GM19025 (cell line): ENCODE measurements at regions not wholly inside any gene's neighbourhood (a gene's known extent, or its start where the extent isn't known, plus 50 kb on each side); places are given as distances from the start of the nearest gene placed in this dataset.

ENCODE experiments used
- ATAC-seq: cut with Tn5 transposase; IDR thresholded peaks from one replicate; pipeline ENCODE4 v1.9.1; 2021; ENCODE audit warnings: mild to moderate bottlenecking, low read depth, moderate library complexity; ENCODE audit not compliant: unreplicated experiment

DNA sequence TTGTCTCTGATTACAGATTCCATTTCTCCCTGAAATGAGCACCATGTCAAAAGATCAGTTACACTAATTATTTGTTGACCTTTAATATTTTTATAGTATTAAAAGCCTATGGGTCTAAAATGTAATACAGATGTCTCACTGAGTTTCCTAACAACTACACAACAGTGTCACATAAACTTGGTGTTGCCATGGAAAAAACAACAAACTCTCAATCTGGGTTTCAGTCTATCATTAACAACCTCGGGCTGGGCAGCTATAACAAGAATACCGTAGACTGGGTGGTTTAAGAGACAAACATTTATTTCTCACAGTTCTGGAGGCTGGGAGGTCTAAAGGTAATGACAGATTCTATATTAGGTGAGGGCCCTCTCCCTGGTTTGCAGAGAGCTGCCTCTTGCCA is 407.1 kb downstream of the HNRNPD start:
- ATAC-seq: no peak

DNA sequence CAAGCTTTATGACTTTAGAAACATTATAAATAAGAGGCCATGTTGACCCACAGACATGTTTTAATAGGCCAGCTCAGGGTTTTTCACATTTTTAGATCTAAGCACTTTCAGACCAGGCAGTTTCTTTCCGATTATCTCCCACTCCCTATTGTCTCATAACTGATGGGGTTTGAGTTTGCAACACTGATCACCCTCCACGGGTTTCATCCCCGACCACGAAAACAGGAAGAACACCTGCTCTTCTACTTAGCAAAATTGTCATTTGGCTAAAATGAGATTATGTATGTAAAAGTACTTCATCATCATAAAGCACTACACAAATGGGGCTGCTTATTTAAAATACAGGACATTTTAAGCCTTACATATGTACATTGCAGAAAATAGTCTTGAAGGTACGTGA is 407.9 kb downstream of the HNRNPD start:
- no peak for ATAC-seq

DNA sequence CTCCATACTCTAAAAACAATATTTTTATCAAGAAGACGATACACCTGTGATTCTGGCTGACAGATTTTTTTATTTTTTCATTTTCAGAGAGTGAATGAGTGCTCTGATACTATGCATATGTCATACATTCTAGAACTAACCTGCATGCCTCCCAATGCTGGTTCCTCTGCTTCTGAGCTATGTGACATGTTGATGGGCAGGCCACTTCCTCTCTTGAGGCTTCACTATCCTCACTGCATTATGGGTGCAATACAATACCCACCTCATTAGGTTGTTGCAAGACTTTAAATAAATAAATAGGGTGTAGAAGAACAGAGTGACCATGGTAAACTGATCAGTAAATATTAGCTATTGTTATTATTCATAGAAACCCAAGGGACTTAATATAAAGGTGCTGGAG is 408.3 kb downstream of the HNRNPD start:
- no peak for ATAC-seq

DNA sequence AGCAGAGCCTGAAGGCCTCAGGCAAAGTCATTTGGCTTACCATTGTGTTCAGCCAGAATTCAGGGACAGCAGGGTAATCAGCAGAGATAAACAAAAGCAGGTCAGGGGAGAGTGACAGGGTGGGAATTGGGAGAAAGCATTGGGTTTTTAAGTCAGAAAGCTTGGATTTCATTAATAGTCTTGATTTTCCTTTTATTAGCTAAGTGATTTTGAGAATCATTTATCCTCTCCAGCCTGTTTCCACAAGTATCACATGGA is 410.1 kb downstream of the HNRNPD start:
- ATAC-seq: no peak

DNA sequence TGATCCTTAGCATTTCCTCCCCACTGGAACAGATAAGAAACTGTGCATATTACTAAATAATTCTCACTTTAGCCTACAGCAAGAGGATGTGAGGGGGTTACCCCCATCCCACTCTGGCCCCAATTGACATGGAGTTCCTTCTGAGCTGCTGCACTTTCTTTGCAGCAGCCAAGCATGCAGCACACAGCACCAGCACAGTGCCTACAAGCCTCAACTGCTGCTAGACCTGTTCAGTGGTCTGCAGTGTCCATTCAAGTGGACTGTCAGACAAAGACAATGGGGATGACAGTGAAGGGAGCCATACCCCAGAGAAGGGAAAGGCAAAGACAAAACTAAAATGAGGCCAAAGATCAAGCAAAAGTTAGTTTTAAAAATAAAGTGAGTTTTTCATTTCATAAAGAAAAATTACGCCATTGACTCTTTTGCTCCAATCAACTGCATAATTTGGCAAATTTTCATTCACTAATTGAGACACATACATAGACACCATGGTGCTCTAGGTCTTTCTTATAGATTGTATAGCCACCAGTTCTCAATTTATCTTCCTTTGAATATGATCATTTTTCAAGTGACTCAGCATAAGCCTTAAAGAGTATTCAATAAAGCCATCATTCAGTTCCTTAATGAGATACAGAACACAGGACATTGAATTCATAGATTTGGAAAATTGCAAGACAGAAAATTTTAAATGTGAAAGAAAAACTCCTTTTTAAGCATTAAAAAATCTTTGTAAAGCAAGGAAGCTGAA is 410.6 kb downstream of the HNRNPD start:
- no peak for ATAC-seq

DNA sequence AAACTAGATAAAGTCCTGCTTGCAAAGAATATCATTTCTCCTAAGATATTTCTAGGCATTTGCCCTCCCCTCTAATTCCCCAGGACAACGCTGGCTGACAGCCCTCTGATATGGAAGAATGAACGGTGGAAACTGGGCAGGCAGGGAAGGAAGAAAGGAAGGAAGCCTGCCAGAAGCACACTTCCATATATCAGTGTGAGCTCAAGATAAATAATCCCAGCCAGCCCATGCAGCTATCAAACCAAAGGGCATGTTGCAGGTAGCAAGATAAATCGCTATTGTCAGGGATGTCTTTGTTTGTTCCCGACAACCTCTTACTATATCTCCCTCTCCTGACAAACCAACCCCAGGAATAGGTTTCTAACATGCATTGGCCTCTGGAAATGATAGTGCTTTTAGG is 412.8 kb downstream of the HNRNPD start:
- no peak for ATAC-seq

DNA sequence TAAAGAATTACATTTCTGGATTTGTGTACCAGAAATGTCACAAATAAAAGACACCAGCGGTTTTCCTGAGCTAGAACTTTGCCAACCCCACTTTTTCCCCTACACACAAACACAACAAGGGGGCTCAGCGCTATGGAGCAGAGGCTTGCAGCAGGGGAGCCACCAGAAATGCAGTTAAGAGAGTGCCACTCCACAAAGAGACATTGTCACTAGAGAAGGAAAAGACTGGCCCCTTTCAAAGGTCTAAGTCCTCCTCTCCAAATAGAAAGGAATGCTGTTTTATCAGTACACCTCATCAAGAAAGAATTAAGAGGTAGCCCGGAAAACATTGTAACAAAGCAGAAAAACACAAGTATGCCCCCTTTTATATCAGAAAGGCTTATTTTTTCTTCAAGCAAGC is 419.5 kb downstream of the HNRNPD start:
- ATAC-seq: no peak

DNA sequence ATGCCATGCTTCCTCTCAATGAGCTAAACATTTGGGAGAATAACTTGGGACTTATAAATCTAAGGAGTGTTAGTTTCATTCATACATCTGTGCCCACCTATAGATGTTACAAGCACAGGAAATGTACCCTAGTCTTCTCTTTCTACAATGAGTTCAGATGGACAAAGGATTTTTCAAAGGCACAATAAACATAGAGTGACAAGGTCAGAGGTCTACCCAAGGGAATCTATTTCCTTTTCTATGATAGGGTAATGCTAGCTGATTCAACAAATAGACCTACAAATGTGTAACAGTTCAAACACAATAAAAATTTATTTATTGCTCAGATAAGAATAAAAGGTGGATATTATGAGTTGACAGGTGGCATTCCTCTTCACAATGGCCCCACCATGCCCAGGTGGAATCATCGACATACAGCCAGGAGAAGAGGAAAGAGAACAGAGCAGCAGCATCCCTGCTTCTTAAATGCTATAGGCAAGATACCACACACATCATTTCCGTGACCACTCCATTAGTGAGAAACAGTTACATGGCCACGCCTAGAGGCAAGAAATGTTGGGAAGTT is 421.8 kb downstream of the HNRNPD start:
- ATAC-seq: no peak

DNA sequence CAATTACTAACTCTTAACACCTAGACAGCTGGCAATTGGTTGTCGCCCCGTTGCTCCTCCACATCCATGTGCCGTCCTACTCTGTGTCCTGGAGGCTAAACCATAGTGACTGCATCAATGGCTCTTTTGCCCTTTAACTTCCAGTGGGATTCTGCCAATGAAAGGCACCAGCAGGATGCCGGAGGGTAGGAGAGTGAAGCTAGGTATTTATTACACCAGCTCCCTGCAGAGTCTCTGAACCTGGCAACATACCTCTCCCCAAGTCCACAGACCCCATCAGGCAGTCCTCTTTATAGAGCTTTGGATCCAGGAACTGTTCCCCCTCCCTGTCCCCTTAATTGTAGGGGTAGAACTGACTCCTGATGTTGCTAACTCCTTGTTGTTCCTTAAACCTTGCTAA is 426.8 kb downstream of the HNRNPD start:
- no peak for ATAC-seq

DNA sequence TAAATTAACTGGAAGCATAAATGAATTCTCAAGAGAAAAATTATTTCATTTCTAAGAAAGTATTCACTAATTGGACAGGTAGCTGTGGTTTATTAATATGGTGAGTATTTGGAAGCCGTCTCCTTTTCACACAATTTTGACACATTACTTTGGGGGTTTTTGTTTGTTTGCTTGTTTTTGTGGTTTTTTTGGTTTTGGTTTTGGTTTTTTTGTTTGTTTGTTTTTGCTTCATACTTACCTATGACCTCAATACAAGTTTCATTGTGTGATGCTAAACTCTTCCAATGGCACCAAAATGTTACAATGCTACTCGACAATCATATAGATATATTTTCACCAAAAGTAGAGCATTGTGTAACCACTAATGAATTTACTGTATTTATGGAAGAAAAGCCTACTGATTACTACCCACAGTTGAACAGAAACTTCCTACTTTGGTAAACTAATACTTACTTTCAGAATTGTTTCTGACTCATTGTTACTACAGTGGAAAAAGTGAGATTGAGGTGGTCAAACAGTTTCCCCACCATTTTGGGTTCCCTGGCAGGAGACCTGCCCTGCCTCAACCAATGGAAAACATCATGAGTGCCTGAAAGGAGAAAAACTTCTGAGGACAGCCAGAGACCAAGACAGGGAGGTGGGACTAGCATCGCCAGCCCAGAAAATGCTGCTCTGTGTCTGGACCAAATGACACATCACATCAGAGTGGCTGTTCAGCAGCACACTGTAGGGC is 443.1 kb downstream of the HNRNPD start:
- no peak for ATAC-seq

DNA sequence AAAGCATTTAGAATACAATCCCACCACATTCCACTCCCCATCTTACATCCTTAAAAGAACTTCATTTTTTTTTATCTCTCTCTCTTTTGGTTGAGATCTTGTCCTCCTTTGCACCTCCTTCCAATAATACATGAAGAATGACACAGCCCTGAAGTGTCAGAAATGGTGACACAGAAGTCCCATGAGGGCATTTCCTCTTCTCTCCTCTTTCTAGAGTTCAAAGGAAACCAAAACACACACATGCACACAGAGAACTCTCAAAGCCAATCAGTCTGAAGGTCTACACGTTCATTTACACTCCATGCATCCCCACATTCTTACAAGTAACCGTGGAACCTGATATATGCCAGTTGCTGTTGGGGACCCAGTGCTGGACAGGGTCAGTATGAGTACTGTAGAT is 450.7 kb downstream of the HNRNPD start:
- ATAC-seq: no peak

DNA sequence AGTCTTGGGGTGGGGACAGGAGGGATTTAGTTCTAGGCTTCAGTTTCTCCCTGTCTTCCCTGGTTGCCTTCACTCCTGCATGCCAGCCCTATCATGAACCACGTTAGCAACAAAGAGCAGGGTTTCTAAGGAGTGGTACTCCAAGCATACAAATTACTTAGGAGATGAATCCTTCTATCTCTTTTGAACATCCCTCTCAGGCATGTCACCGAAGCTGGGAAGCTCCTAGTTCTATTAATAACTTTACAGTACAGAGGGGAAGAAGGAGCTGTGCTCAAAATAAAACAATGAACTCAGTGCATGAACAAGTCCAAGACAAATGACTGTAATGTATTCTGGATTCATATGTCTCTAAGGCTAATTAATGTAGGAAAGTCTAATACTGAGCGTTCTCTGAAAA is 450.6 kb upstream of the RASGEF1B start:
- no peak for ATAC-seq

DNA sequence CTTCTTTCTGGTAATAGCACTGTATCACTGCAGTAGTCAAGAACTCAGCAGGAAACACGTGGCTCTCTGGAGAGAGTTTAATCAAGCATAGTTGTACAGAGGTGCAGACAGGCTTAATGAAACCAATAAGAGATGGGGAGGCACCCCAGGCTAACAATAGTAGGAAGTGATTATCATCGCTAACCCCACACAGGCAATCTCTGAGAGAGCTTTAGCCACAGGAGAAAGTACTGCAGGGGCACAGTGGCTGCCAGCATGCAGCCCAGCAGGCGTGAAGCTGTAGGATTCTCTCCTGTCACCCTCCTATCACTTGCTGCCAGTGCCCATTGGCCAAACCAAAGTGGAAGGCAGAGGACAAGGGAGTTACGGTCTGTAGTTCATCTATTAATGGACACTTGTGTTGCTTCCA is 450.0 kb upstream of the RASGEF1B start:
- ATAC-seq: no peak

DNA sequence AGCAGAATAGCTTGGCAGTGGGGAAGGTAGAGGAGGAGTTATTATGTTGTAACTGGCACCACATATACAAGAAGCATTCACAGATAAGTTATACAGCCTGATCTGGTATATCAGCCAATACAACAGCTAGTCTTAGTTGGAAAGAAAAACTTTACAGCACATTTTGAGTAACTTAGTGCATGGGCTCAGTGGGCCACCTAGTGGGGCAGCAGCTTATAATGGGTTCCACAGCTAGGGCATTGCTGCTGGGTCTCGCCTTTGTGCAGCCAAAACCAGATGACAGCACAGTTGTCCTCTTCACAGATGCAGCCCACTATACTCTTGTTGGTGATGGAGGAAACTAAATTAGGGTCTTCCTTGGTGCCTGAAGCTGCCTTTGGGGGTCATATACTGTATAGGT is 448.1 kb upstream of the RASGEF1B start:
- no peak for ATAC-seq

DNA sequence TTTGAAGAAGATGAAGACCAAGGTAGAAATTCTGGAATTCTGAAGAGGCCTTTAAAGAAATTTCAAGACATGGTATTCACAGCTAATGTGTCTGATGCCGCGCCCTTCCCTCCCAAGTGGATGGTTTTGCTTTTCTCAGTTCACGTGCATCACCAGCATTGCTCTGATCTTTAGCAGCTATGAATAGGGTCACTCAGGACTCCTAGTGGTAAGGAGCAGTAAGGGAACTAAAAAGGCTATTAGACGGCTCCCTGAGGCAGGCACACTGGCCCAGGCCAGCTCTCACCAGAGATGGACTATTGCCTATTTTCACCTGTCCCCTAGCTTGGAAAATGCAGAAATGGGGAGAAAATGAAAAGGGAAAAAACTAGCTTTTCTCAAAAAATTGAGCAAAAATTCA is 447.5 kb upstream of the RASGEF1B start:
- ATAC-seq: peak; percentile 65

DNA sequence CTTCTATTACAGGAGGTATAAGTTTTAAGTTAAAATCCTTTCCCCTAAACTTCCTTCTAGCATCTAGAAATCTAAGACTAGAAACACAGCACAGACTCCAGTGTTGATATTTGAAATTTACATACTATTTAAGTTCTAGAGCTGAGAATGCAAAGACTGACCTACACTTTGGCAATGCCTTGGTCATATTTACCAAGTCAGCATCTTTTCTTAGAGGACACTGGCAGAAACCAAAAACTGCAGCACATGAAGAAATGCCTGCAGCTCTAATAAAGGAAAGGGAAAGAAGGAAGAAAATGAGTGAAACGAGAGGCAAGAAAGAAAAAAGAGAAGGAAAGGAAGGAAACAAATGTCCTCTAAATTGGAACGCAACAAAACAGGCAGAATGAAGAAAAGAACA is 443.7 kb upstream of the RASGEF1B start:
- no peak for ATAC-seq

DNA sequence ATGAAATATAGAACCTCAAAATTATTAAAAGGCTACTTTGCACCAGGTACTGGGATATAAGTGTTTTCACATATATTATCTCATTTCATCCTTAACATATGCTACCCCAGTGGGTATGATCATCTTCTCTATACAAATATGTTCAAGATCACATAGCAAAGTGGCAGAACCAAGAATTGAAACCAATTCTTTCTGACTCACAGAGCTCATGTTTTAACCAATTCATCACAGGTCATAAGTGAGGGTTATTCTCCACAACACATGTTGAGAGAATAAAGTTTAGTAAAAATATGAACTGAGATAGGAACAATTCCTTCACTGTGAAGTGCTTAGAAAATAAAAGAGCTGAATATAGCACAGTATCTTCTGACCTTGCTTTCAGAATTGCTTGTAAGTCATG is 442.9 kb upstream of the RASGEF1B start:
- ATAC-seq: no peak

DNA sequence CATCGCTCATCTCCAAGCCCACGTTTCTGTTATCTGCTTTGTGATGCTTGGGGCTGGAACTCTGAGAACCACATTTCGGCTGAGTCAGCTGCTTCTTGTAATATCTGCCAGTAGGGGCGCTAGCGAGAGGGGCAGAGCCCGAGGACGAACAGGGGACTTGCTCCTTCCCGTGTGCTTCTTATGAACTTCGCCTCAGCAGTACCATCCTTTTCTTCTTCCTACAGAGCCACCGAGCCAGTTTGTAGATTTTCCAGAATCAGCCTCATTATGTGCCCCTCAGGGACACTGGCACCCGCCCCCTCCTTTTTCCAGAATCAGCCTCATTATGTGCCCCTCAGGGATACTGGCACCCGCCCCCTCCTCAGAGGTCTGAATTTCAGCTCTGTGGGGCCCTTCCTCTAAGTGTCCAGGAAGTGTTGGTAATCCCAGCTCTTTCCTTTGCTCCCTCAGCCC is 441.7 kb upstream of the RASGEF1B start:
- no peak for ATAC-seq

DNA sequence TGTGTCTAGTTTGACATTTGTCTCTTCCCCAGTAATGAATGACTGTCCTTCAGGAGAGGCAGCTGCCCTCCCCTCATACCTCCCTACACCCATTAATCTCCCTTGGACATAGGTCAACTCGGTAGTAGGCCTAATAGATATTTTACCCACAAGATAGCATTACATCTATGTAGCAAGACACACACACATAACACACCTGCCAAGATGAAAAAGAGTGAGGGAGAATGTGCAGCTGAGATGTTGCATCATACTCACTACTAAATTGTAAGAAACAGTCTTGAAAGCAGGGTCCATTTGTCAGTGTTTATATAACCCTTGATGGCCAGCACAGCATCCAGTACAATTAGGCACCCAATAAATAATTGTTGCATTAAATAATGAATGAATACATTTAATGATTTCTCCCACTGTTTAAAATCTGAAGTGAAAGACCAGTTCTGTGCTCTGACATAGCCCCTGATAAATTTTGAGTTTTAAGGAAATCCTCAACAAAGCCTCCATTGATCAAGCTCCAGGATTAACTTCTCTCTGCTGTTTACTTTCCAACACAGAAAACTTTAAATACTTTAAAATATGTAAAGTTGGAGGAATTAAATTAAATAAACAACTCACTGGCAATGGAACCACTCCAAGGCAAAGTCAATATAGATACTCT is 440.8 kb upstream of the RASGEF1B start:
- no peak for ATAC-seq

DNA sequence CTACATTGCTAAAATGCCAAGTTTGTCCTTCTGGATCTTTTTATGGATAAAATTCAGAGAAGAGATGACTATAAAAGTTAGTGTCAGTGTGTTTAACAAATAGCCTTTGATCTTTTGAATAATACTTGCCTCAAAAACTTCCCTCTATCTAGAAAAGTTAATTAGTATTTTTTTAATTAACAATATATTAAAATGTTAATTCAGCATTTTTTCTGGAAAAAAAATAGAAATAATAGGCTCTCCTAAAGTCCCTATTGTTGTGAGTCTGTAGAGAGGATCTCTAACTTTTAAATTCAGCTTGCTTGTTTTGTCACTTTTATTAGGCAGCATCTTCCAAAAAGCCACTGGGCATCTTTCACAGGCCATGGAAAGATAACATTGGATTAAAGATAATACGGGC is 435.2 kb upstream of the RASGEF1B start:
- ATAC-seq: no peak

DNA sequence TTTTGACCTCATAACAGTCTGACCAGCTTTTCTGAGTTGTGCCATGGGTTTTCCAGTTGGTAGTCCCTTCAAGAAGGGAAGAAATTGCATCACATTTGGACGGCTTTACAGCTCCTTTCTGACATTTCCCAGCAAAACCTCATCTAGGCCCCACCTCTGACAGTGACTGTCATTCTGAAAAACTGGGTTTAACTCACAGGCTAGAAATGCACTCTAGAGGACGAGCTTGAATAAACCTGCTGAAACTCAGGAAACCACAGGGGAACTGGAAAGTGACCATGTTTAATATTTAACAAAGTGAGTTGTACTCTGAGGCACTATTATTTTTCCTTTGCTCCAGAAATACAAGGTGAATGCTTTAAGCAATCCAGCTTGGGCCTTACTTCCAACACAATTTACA is 434.3 kb upstream of the RASGEF1B start:
- peak; percentile 98 for ATAC-seq

DNA sequence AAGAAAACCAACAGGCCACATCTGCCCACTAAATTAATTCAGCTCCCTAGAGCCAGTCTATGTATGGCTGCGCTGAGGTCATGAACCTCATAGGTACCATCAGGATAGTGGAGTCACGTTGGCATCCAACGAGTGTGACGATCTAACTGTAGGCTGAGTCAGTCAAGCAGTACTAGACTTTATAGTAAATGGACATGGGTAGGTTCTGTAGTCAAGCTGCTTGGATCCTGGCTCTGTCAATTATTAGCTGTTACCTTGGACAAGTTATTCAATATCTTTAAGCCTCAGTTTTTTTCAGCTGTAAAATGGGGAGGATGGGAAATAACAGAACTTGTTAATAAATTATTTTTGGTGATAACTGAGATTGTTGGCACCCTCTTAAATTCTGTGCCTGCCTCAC is 432.4 kb upstream of the RASGEF1B start:
- no peak for ATAC-seq
